ENCODE measurements at regions not wholly inside any gene's neighbourhood (a gene's known extent, or its start where the extent isn't known, plus 50 kb on each side); places are given as distances from the start of the nearest gene placed in this dataset.

GRCh38 chr12:13443028-13443427, 246.5 kb downstream of the EMP1 start:
- Histone ChIP-seq H3K27me3 (ENCODE audit: control insufficient read depth, insufficient read depth, low read length) (no peaks in the 10 kb centered on the region), H3K4me1 (ENCODE audit: control insufficient read depth, insufficient read depth, low read length) (no peaks in the 10 kb centered on the region), H3K36me3 (ENCODE audit: control insufficient read depth, insufficient read depth, low read length) (no peaks in the 10 kb centered on the region), H3K27ac (ENCODE audit: low read length) (no peak overlapping the region), H3K9me3 (ENCODE audit: control insufficient read depth, insufficient read depth, low read length) (no peaks in the 10 kb centered on the region), H3K4me3 (ENCODE audit: low read length) (no peak overlapping the region)
- Mint-ChIP-seq H3K9me3 (peaks cover 0 to 2% of the 10 kb centered on the region in 2 donors), H3K36me3 (no peaks in the 10 kb centered on the region), H3K27ac (no peak overlapping the region), H3K4me3 (no peak overlapping the region), H3K4me1 (no peaks in the 10 kb centered on the region), H3K27me3 (ENCODE audit: low read depth in 2 of 2) (peaks cover 5 to 8% of the 10 kb centered on the region in 2 donors)
- ATAC-seq (no peak), DNase-seq (no peak)
- TF ChIP-seq CTCF (IDR thresholded peaks at IDR 0.05) = no peak
- intact Hi-C loops (cut with micrococcal nuclease) = no loop called here
- 84% methylated on average over 2 of the region's 2 CpGs for WGBS (ENCODE audit: insufficient coverage)

GRCh38 chr12:13442457-13442856, 245.9 kb downstream of the EMP1 start:
- no peak overlapping the region for H3K27ac Mint-ChIP-seq
- TF ChIP-seq CTCF (IDR thresholded peaks at IDR 0.05) = no peak
- no peaks in the 10 kb centered on the region for H3K36me3 Mint-ChIP-seq
- H3K4me1 Mint-ChIP-seq = no peaks in the 10 kb centered on the region
- H3K4me3 Mint-ChIP-seq = no peak overlapping the region
- ATAC-seq (no peak), DNase-seq (no peak)
- Histone ChIP-seq H3K27ac (ENCODE audit: low read length) (no peak overlapping the region), H3K4me3 (ENCODE audit: low read length) (no peak overlapping the region), H3K36me3 (ENCODE audit: control insufficient read depth, insufficient read depth, low read length) (no peaks in the 10 kb centered on the region), H3K27me3 (ENCODE audit: control insufficient read depth, insufficient read depth, low read length) (no peaks in the 10 kb centered on the region), H3K4me1 (ENCODE audit: control insufficient read depth, insufficient read depth, low read length) (no peaks in the 10 kb centered on the region), H3K9me3 (ENCODE audit: control insufficient read depth, insufficient read depth, low read length) (no peaks in the 10 kb centered on the region)
- 73% methylated on average over 1 of the region's 1 CpG for WGBS (ENCODE audit: insufficient coverage)
- H3K27me3 Mint-ChIP-seq (ENCODE audit: low read depth in 2 of 2) = peaks cover 5 to 10% of the 10 kb centered on the region in 2 donors
- intact Hi-C loops (cut with micrococcal nuclease) = no loop called here
- peaks cover 0 to 2% of the 10 kb centered on the region in 2 donors for H3K9me3 Mint-ChIP-seq

DNA sequence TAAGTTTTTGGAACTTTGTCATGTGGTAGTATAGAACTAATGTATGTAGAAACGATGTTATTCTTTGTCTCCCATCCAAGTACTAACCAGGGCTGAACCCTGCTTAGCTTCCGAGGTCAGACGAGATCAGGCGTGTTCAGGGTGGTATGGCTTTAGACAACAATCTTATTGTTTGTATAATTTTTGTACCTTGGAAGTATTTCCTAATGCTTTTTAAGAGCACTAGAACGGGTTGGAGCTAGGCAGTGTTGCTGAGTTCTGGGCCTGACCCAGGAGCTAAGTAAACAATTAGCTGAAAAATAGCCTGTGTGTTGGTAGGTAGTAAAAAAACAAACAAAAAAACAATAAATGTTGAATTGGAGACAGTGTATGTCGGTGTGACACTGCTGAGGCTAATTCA, 244.3 kb downstream of the EMP1 start:
- Histone ChIP-seq H3K27me3 (ENCODE audit: control insufficient read depth, insufficient read depth, low read length) (no peaks in the 10 kb centered on the region), H3K27ac (ENCODE audit: low read length) (no peak overlapping the region), H3K9me3 (ENCODE audit: control insufficient read depth, insufficient read depth, low read length) (no peaks in the 10 kb centered on the region), H3K4me3 (ENCODE audit: low read length) (no peak overlapping the region), H3K36me3 (ENCODE audit: control insufficient read depth, insufficient read depth, low read length) (no peaks in the 10 kb centered on the region), H3K4me1 (ENCODE audit: control insufficient read depth, insufficient read depth, low read length) (no peaks in the 10 kb centered on the region)
- intact Hi-C loops (cut with micrococcal nuclease) = no loop called here
- H3K4me1 Mint-ChIP-seq = no peaks in the 10 kb centered on the region
- no peaks in the 10 kb centered on the region for H3K36me3 Mint-ChIP-seq
- WGBS (ENCODE audit: insufficient coverage) = 69% methylated on average over 4 of the region's 6 CpGs
- H3K27me3 Mint-ChIP-seq (ENCODE audit: low read depth in 2 of 2) = peaks cover 7 to 14% of the 10 kb centered on the region in 2 donors
- H3K4me3 Mint-ChIP-seq = no peak overlapping the region
- DNase-seq = no peak
- no peak for TF ChIP-seq CTCF (IDR thresholded peaks at IDR 0.05)
- H3K9me3 Mint-ChIP-seq = peaks cover 0 to 2% of the 10 kb centered on the region in 2 donors
- no peak overlapping the region for H3K27ac Mint-ChIP-seq
- no peak for ATAC-seq

GRCh38 chr12:13437541-13437940, 241.0 kb downstream of the EMP1 start:
- Mint-ChIP-seq H3K4me3 (no peak overlapping the region), H3K36me3 (no peaks in the 10 kb centered on the region), H3K4me1 (no peaks in the 10 kb centered on the region), H3K9me3 (no peaks in the 10 kb centered on the region), H3K27ac (no peak overlapping the region), H3K27me3 (ENCODE audit: low read depth in 2 of 2) (peaks cover 6 to 8% of the 10 kb centered on the region in 2 donors)
- intact Hi-C loops (cut with micrococcal nuclease) = no loop called here
- DNase-seq = no peak
- Histone ChIP-seq H3K27ac (ENCODE audit: low read length) (no peak overlapping the region), H3K36me3 (ENCODE audit: control insufficient read depth, insufficient read depth, low read length) (no peaks in the 10 kb centered on the region), H3K9me3 (ENCODE audit: control insufficient read depth, insufficient read depth, low read length) (no peaks in the 10 kb centered on the region), H3K4me1 (ENCODE audit: control insufficient read depth, insufficient read depth, low read length) (no peaks in the 10 kb centered on the region), H3K4me3 (ENCODE audit: low read length) (no peak overlapping the region), H3K27me3 (ENCODE audit: control insufficient read depth, insufficient read depth, low read length) (no peaks in the 10 kb centered on the region)
- 79% methylated on average over 3 of the region's 4 CpGs for WGBS (ENCODE audit: insufficient coverage)
- ATAC-seq = no peak
- no peak for TF ChIP-seq CTCF (IDR thresholded peaks at IDR 0.05)
